NAMALWA (cell line): ENCODE measurements at regions not wholly inside any gene's neighbourhood (a gene's known extent, or its start where the extent isn't known, plus 50 kb on each side); places are given as distances from the start of the nearest gene placed in this dataset.
A peak's percentile ranks its signal among the peaks of the same experiment; 100 is the strongest.
"Not testable (repeated sequence)": the region's sequence is repeated elsewhere in the genome, so short reads cannot be mapped to it uniquely, and the experiment has no call there.

Source experiments
- DNase-seq: peaks from one replicate; pipeline ENCODE4 v3.0.0-alpha.2; 2015; ENCODE audit warnings: low spot score

DNA sequence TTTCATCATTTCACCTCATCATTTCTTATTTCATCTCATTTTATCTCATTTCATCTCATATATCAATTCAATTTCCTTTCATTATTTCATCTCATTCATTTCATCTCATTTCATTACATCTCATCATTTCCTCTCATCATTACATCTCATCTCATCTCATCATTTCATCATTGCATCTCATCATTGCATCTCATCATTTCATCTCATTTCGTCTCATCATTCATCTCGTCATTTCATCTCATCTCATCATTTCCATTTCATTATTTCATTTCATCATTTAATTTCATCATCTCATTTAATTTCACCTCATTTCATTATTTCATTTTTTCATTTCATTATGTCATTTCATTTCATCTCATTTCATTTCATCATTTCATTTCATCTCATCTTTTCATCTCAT, 168.5 kb upstream of the FAM72C start:
- DNase-seq, result not testable (repeated sequence)

DNA sequence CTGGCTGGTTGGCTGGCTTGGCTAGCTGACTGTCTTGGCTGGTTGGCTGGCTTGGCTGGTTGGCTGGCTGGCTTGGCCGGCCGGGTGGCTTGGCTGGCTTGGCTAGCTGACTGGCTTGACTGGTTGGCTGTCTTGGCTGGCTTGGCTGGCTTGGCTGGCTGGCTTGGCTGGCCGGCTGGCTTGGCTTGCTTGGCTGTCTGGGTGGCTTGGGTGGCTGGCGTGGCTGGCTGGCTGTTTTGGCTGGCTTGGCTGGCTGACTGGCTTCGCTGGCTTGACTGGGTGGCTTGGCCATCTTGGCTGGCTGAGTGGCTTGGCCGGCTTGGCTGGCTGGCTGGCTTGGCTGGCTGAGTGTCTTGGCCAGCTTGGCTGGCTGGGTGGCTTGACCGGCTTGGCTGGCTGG, 133.2 kb upstream of the FAM72C start:
- DNase-seq, result not testable (repeated sequence)

DNA sequence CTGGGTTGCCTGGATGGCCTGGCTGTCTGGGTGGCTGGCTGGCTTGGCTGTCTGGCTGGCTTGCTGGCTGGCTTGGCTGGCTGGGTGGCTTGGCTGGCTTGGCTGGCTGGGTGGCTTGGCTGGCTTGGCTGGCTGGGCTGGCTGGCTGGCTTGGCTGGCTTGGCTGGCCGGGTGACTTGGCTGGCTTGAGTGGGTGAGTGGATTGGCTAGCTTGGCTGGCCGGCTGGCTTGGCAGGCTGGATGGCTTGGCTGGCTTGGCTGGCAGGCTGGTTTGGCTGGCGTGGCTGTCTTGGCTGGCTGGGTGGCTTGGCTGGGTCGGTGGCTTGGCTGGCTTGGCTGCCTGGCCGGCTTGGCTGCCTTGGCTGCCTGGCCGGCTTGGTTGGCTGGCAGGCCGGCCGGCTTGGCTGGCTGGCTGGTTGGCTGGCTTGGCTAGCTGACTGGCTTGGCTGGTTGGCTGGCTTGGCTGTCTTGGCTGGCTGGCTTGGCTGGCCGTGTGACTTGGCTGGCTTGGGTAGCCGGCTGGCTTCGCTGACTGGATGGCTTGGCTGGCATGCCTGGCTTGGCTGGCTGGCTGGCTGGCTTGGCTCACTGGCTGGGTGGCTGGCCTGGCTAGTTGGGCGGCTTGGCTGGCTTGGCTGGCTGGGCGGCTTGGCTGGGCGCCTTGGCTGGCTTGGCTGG, 132.4 kb upstream of the FAM72C start:
- DNase-seq, result not testable (repeated sequence)

DNA sequence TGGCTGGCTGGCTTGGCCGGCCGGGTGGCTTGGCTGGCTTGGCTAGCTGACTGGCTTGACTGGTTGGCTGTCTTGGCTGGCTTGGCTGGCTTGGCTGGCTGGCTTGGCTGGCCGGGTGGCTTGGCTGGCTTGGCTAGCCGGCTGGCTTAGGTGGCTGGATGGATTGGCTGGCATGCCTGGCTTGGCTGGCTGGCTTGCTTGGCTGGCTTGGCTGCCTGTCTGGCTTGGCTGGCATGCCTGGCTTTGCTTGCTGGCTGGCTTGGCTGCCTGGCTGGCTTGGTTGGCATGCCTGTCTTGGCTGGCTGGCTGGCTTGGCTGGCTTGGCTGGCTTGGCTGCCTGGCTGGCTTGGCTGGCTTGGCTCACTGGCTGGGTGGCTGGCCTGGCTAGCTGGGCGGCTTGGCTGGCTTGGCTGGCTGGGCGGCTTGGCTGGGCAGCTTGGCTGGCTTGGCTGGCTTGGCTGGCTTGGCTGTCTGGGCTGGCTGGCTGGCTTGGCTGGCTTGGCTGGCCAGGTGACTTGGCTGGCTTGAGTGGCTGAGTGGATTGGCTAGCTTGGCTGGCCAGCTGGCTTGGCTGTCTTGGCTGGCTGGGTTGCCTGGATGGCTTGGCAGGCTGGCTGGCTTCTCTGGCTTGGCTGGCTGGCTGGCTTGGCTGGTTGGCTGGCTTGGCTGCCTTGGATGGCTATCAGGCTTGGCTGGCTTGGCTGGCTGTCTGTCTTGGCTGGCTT, 131.5 kb upstream of the FAM72C start:
- not testable (repeated sequence) for DNase-seq

DNA sequence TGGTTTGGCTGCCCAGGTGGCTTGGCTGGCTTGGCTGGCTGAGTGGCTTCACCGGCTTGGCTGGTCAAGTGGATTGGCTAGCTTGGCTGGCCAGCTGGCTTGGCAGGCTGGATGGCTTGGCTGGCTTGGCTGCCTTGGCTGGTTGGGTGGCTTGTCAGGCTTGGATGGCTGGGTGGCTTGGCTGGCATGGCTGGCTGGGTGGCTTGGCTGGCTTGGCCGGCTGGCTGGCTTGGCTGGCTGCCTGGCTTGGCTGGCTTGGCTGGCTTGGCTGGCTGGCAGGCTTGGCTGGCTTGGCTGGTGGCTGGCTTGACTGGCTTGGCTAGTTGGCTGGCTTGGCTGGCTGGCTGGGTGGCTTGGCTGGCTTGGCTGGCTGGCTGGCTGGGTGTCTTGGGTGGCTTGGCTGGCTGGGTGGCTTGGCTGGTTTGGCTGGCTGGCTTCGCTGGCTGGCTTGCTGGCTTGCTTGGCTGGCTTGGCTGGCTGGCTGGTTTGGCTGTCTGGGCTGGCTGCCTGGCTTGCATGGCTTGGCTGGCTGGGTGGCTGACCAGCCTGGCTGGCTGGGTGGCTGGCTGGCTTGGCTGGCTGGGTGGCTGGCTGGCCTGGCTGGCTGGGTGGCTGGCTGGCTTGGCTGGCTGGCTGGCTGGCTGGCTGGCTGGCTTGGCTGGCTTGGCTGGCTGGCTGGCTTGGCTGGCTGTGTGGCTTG, 130.4 kb upstream of the FAM72C start:
- DNase-seq, result not testable (repeated sequence)

DNA sequence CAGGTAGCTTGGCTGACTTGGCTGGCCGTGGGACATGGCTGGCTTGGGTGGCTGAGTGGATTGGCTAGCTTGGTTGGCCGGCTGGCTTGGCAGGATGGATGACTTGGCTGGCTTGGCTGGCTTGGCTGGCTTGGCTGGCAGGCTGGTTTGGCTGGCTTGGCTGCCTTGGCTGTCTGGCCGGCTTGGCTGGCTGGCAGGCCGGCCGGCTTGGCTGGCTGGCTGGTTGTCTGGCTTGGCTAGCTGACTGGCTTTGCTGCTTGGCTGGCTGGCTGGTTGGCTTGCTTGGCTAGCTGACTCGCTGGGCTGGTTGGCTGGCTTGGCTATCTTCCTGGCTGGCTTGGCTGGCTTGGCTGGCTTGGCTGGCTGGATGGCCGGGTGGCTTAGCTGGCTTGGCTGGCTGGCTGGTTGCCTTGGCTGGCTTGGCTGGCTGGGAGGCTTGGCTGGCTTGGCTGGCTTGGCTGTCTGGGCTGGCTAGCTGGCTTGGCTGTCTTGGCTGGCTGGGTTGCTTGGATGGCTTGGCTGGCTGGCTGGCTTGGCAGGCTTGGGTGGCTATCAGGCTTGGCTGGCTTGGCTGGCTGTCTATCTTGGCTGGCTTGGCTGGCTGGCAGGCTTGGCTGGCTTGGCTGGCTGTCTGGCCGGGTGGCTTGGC, 129.7 kb upstream of the FAM72C start:
- DNase-seq, result no peak

DNA sequence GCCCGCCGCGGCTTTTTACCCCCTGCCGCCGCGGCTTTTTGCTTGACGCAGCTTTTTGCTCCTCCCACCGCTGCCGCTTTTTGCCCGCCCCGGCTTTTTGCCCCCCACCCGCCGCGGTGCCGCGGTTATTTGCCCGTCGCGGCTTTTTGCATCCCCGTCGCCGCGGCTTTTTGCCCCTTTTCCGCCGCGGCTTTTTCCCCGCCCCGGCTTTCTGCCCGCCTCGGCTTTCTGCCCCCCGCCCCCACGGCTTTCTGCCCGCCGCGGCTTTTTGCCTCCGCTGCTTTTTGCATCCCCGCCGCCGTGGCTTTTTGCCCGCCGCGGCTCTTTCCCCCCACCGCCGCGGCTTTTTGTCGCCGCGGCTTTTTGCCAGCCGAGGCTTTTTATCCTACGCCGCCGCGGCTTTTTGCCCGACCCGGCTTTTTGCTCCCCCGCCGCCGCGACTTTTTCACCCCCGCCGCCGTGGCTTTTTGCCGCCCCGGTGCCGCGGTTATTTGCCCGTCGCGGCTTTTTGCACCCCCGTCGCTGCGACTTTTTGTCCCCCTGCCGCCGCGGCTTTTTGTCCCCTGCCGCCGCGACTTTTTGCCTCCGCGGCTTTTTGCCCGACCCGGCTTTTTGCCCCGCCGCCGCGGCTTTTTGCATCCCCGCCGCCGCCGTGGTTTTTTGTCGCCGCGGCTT, 105.5 kb upstream of the FAM72C start:
- DNase-seq, result peak; percentile 65

DNA sequence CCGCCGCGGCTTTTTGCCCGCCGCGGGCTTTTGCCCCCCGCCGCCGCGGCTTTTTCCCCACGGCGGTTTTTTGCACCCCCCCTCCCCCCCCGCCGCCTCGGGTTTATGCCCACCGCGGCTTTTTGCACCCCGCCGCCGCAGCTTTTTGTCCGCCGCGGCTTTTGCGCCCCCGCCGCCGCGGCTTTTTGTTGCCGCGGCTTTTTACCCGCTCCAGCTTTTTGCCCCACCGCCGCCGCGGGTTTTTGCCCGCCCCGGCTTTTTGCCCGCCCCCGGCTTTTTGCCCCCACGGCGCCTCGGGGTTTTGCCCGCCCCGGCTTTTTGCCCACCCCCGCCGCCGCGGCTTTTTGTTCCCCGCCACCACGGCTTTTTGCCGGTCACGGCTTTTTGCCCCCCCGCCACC, 104.9 kb upstream of the FAM72C start:
- DNase-seq, result not testable (repeated sequence)

DNA sequence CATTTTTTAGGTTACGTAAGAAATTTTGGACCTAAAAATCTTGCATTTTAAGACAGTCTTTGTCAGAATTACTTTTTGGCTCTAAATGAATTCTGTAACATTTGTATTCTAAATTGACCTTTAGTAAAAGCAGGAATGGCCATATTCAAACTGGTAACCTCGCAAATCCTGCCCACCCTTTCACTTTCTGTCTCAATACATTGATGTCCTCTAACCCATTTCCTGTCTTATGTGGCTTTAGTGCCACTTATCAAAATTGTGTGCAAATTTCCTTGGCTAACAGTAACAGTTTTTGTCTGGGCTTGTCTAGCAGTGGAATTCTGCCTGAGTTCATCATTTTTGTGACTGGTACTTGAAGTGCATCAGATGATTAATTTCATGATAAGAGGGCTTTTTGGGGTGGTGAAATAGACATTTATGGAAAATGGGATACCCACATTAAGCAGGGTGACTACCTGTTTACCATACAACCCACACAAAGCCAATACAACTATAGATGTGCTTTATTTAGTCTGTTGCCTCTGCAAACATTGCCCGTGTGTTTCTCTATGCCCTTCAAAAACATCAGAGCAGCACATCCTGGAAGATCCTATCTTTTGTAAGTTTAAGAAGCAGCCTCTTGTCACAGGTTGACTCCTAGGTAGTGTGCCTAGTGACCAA, 98.7 kb upstream of the FAM72C start:
- DNase-seq, result not testable (repeated sequence)

DNA sequence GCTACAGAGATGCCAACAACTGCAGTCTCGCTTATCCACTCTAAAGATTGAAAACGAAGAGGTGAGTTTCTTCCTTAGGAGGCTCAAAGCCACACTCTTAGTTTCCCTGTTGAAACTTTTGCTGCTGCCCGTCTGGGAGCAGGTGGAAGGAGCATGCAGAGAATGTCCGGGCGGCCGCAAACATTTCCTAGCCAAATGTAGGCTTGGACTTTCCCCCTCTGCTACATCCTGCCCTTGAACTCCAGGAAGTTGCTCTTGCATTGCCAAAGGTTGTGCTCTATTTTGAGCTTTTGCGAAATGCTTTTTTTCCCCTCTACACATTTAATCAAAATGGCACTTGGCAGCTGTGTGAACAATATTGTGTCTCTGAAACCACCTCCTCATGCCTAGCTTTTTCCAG, 95.3 kb upstream of the FAM72C start:
- not testable (repeated sequence) for DNase-seq

DNA sequence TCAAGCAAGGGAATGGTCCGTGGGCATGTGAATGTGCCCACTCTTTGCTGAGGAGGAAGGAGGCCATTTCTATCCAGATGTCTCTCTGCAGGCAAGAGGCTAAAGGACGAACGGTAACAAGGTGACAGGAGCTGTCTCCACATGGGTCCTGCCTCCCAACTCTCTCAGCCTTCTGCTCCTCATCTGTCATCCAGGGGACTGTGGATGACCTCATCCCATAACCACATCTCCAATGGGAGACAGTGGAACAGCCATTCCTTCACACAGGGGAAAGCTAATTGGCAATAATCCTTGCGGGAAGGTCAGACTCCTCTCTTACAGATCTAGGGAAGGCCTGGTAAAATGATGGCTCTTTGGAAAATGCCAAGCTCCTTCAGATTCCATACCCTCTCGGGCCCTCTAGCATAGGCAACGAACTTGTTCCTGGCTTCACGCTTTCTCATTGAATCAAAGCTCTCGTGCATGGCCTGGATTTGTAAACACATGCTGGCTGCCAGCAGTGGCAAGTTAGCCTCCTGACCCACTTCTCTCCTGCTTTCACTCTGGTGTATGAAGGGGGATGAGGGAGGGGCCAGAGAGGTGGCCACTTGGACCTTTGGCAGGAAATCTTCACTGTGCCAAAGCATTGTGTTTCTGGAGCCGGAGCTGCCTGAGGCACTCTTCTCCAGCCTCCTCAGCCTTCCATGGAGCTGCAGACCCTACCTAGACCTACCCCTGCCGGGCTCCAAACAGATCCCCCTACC, 94.5 kb upstream of the FAM72C start:
- not testable (repeated sequence) for DNase-seq

DNA sequence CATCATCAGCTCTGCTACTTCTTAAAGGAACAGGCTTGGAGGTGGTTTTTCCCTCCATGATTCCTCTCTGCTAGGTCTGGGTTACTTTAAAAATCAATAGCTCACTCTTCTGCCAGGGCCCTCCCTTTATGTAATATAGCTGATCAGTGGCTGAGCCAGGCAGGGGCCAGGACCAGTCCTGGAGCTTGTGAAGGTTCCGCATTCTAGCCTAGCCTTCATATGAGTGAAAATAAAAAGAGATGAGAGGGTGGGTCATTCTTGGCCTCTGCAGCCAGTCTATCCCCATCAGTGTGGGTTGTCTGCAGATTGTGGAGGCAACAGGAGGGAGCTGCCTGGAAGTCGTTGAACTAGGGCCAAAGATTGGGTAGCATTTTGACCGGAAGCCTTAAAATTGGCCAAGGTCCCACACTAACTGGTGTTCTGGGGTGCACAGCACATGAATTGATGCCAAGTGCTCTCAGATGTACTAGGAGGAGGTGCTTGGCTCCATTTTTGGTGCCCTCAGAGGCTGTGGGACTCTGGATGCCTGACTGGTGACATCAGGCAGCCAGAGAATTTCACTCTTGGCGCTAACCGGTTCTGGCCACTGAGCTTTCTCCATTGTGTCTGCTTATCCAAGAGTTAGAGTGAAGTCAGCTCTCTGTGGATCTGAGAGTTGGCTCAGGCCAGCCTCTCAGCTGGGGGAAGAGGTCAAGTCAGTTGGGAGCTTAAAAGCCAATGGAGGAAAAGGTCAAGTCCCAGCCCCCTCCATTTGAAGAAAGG, 93.7 kb upstream of the FAM72C start:
- not testable (repeated sequence) for DNase-seq

DNA sequence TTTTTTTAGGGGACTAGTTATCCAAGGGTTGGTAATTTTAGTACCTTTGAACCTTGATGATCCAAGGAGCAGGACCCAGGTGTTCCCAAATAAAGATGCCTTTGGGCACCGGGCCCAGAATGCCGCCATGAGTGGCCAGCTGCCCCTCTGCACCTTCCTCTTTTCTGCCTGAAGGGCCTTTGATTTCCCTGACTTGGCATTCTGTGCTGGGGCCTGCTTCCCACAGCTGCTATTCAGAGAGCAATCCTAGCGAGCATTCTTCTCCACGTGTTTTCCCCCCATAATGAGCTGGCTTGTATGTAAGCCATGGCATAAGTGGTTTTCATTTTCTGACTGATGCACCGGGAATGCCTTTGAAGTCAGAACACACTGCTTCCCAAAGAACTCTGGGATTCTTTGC, 77.6 kb upstream of the FAM72C start:
- not testable (repeated sequence) for DNase-seq

DNA sequence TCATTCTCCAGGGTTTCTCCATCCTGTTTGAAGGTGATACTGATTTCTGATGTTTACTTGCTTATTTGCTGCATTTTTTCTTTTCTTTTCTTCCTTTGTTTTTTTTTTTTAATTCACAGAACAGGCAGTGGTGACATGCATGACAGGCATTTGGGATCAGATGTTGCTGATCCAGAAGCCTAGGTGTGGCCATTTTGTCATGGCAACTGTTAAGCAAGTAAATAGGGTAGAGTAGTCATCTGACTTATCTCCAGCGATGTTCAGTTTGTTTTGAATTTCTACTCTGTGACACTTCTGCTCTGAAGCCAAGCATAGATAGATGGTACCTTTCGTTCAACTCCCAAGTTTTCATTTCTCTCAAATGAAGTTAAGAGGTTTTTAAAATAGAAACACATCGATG, 74.9 kb upstream of the FAM72C start:
- DNase-seq, result not testable (repeated sequence)

DNA sequence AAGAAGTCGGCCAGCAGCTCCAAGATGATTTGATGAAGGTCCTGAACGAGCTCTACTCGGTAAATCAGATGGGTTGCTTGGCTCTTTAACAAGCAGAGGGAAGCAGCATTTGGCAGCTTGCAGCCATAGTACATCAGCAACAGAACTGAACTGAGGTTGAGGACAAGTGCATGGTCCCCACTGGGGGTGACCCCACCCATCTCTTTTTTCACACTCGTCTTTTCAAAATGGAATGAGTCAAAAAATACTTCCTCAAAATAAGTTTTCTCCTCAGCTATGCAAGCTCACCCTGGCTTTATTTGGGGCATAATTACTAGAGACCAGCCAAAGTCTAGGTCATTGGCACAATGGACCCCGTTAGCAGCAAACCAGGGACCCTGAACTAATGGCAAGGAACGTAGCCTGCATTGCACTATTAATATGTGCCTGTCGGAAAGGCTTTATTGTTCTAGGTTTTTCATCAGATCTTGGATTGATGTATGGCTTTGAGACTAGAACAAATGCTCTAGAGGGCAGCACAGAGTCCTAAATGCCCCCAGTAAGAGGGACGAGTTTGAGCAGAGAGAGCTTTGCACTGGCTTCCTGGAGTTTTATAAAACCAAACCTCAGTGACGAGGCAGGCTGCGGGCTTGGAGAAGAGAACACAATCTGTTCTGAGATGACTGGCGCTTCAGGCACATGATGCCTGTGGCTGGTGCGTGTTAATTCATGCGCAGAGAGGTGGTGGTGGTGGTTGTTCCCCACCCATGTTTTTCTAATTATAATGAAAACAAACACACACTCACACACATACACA, 74.2 kb upstream of the FAM72C start:
- DNase-seq, result peak; percentile 40

DNA sequence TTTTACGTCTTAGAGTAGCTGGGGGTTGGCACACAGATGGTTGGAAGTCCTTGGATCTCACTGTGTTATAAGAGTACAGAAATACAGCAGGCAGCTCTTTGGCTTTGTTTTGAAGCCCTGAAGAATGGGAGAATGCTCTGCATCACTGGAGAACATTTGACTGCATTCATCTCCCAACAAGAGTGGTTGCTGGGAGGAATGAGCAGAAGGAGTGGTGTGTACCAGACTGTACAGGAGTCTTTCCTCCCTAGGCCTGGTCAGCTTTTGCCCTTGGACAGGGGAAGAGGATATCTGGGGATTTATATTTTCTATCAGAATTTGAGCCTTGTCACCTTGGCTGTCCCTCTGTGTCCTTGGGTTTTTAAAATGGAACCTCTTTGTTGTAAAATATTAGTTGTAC, 70.5 kb upstream of the FAM72C start:
- DNase-seq, result not testable (repeated sequence)

DNA sequence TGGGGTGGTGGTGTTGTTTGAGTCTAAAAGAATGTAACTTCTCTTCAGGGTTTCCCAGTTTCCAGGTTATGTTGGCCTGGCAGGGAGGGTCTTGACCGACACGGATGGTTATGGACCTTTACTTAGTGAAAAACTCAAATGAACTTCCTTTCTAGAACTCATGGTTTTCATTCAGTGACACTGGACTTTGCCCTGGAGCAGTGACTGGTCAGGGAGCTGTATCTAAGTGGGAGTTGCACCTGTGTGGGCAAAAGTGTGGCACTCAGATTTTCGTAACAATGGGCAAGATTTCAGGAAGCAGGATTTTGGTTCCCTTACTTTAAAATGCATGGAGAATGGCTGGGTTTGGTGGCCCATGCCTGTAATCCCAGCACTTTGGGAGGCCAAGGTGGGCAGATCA, 68.5 kb upstream of the FAM72C start:
- not testable (repeated sequence) for DNase-seq

DNA sequence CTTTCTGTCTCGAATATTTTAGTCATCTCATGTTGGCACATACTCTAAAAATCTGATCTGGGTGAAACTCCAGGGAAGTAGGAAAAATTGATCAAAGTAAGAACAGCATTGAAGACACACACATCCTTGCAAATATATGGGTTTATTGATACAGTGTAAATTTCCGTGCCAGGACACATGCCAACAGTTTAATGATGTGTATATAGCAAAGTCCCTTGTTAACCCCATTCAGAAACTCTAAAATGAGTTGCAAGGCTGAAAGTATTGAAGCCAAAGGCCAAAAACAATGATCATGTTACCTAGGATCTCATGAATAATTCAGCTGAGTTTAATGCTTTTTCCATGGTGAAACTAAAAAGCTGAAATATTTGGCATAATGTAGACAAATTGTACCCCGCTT, 62.3 kb upstream of the FAM72C start:
- not testable (repeated sequence) for DNase-seq

DNA sequence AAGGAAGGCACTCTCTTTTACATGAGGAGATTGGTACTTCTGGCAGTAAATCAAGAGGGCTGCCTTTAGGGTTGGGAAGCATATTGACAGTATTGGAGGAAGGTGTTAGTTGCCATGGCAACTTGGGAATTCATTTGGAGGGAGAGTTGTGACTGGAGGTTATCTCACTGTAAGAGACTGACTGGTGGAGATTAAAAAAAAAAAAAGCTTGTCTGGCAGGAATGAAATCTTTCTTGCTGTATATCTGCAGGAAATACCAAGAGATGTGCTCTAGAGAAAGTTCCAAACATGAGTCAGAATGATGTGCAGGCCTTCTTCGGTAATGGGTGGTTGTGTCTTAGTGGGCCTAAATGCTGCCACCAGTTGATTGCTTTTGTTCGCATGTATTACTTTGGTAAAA, 59.8 kb upstream of the FAM72C start:
- DNase-seq, result not testable (repeated sequence)
